Upper lobe of left lung (tissue), 4 donors: ENCODE measurements at regions not wholly inside any gene's neighbourhood (a gene's known extent, or its start where the extent isn't known, plus 50 kb on each side); places are given as distances from the start of the nearest gene placed in this dataset.

Experiments used
- POLR2A ChIP-seq, 4 donors: fragments of 450-650 bp; IDR thresholded peaks; one replicate each; pipeline ENCODE4 v1.5.1; 2016 to 2017; ENCODE audit warnings: antibody characterized with exemption in 4 of 4, mild to moderate bottlenecking in 2 of 4
- POLR2AphosphoS5 ChIP-seq, 2 donors: sonication (generic); formaldehyde crosslinking; IDR thresholded peaks; one replicate each; pipeline ENCODE4 v1.5.1; 2017; ENCODE audit warnings: antibody characterized with exemption in 2 of 2
- TF ChIP-seq, protein P1 (sequence below), 6 experiments: fragments of 450-650 bp in 4 of 6; fragments of 200-600 bp in 2 of 6; sonication (generic) in 2 of 6; IDR thresholded peaks; one replicate each; pipeline ENCODE4 v1.5.1; 2016 to 2019; ENCODE audit warnings: antibody characterized with exemption in 6 of 6

DNA sequence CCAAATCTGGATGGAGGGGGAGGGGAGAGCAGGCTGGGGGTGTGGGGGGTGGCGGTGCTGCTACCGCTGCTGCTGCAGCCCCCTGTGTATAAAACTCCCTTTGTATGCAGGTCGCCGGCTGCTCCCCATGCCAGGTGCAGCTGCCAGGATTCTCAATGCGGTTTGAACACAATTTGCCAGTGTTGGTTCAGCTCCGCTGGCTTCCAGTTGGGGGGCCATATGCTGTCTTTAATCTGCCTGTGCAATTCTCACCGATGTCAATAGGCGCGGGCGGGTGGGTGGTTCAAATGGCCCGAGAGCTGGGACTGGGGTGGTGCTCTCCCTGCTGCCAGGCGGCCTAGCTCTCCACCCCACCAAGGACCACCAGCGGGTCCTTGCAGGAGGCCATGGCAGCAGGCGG, 257.6 kb downstream of the BCOR start:
- TF ChIP-seq POLR2AphosphoS5 (IDR thresholded peaks at IDR 0.05) (no peak), POLR2A (IDR thresholded peaks at IDR 0.05) (no peak)
- TF ChIP-seq, protein P1, sequence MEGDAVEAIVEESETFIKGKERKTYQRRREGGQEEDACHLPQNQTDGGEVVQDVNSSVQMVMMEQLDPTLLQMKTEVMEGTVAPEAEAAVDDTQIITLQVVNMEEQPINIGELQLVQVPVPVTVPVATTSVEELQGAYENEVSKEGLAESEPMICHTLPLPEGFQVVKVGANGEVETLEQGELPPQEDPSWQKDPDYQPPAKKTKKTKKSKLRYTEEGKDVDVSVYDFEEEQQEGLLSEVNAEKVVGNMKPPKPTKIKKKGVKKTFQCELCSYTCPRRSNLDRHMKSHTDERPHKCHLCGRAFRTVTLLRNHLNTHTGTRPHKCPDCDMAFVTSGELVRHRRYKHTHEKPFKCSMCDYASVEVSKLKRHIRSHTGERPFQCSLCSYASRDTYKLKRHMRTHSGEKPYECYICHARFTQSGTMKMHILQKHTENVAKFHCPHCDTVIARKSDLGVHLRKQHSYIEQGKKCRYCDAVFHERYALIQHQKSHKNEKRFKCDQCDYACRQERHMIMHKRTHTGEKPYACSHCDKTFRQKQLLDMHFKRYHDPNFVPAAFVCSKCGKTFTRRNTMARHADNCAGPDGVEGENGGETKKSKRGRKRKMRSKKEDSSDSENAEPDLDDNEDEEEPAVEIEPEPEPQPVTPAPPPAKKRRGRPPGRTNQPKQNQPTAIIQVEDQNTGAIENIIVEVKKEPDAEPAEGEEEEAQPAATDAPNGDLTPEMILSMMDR (IDR thresholded peaks at IDR 0.05), result no peak
